ENCODE measurements at regions not wholly inside any gene's neighbourhood (a gene's known extent, or its start where the extent isn't known, plus 50 kb on each side); places are given as distances from the start of the nearest gene placed in this dataset.

DNA sequence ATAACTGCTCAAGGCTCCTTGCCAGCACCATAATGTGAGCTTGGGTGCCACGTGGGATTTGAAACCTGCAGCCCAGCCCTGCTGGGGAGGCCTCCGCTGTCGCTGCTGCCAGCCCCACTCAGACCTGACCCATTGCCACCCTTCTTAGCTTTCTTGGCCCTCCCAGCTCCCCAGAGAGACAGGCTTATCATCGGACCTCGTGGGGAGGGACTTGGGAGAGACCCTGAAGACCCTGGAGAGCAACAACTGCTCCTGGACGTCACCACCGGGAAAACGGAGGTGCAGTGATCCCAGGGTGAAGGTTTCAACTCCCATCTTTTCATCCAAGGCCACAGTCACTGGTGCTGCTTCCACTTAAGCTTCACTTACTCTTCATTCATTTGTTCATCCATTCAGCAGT is 596.1 kb downstream of the PTPRU start:
- no peak for DNase-seq
- no peaks in the 10 kb centered on the region for H3K36me3 ChIP-seq
- H3K4me3 ChIP-seq (ENCODE audit: low read depth, low read length): no peak overlapping the region
- no peaks in the 10 kb centered on the region for H3K4me1 ChIP-seq
- H3K27me3 ChIP-seq: no peaks in the 10 kb centered on the region
- TF ChIP-seq, protein P1, sequence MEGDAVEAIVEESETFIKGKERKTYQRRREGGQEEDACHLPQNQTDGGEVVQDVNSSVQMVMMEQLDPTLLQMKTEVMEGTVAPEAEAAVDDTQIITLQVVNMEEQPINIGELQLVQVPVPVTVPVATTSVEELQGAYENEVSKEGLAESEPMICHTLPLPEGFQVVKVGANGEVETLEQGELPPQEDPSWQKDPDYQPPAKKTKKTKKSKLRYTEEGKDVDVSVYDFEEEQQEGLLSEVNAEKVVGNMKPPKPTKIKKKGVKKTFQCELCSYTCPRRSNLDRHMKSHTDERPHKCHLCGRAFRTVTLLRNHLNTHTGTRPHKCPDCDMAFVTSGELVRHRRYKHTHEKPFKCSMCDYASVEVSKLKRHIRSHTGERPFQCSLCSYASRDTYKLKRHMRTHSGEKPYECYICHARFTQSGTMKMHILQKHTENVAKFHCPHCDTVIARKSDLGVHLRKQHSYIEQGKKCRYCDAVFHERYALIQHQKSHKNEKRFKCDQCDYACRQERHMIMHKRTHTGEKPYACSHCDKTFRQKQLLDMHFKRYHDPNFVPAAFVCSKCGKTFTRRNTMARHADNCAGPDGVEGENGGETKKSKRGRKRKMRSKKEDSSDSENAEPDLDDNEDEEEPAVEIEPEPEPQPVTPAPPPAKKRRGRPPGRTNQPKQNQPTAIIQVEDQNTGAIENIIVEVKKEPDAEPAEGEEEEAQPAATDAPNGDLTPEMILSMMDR (IDR thresholded peaks at IDR 0.05; ENCODE audit: low read depth, low read length): no peak
- H3K9me3 ChIP-seq: no peaks in the 10 kb centered on the region

DNA sequence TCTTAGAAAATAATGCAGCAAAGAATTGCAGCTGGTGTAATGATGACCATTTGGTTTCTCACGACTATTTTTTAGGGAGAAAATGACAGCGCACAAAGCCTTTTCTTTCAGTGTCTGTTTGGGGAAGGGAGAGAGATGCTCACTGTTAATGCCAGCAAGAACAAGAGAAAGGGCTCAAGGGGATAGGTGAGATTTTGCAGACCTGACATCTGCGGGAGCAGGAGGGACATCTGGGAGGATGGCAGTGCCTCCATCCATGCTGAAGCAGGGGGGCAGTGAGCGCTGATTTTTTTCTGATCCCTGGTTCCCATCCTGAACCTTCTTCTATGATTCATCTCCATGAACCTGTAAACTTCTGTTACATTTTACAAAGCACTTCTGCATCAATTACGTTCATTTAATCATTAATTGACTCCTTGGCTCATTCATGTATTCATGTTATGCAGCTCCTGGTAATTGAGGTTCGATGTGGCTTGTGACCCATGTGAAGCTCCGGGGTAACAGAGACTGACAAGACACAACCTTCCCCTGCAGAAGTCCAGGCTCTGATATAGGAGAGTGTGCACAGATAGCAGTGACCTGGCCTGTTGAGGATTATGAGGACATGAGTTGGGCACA is 595.3 kb downstream of the PTPRU start:
- no peaks in the 10 kb centered on the region for H3K36me3 ChIP-seq
- DNase-seq: no peak
- H3K4me1 ChIP-seq: no peaks in the 10 kb centered on the region
- H3K27me3 ChIP-seq: no peaks in the 10 kb centered on the region
- H3K9me3 ChIP-seq: no peaks in the 10 kb centered on the region
- TF ChIP-seq, protein P1 (IDR thresholded peaks at IDR 0.05; ENCODE audit: low read depth, low read length): no peak
- no peak overlapping the region for H3K4me3 ChIP-seq (ENCODE audit: low read depth, low read length)

DNA sequence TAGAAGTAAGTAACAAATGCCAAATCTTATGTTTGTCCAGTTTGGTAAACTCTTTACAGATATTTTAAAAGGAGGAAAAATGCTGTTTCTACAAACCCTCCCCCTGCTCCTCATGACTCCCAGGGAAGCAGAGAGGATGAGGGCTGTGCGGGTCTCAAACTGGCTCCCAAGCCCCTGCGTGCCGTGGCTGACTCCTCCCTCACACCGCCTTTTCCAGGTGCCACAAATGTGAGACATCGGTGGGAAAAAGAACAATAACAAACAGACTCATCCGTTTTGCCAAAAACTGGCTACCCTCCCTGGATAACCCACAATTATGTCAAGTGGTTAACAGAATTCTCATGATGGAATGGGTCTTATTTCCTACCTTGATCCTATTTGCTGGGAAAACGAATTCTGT is 594.6 kb downstream of the PTPRU start:
- TF ChIP-seq, protein P1 (IDR thresholded peaks at IDR 0.05; ENCODE audit: low read depth, low read length): no peak
- DNase-seq: no peak
- Histone ChIP-seq H3K27me3 (no peaks in the 10 kb centered on the region), H3K4me1 (no peaks in the 10 kb centered on the region), H3K9me3 (no peaks in the 10 kb centered on the region), H3K36me3 (no peaks in the 10 kb centered on the region), H3K4me3 (ENCODE audit: low read depth, low read length) (no peak overlapping the region)

DNA sequence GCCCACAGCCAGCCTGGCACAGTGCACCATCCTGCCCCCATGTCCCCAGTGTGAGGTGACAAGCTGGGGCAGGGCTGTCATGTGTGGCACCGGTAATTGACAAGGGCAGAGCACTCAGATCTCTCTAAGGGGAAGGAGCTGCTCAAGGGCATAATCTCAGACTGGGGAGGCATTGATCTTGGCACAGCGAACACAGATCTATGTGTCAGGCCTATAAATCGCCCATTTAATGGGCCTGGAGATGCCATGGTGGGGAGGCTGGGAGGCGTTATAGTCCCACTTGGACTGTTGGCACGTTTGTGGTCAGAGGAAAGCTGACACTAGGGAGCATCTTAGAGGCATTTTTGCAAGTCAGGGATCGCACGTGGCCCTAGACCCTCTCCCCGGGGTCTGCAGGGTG is 594.1 kb downstream of the PTPRU start:
- no peak overlapping the region for H3K4me3 ChIP-seq (ENCODE audit: low read depth, low read length)
- H3K27me3 ChIP-seq: no peaks in the 10 kb centered on the region
- H3K4me1 ChIP-seq: no peaks in the 10 kb centered on the region
- no peaks in the 10 kb centered on the region for H3K9me3 ChIP-seq
- TF ChIP-seq, protein P1 (IDR thresholded peaks at IDR 0.05; ENCODE audit: low read depth, low read length): no peak
- H3K36me3 ChIP-seq: no peaks in the 10 kb centered on the region
- DNase-seq: no peak

DNA sequence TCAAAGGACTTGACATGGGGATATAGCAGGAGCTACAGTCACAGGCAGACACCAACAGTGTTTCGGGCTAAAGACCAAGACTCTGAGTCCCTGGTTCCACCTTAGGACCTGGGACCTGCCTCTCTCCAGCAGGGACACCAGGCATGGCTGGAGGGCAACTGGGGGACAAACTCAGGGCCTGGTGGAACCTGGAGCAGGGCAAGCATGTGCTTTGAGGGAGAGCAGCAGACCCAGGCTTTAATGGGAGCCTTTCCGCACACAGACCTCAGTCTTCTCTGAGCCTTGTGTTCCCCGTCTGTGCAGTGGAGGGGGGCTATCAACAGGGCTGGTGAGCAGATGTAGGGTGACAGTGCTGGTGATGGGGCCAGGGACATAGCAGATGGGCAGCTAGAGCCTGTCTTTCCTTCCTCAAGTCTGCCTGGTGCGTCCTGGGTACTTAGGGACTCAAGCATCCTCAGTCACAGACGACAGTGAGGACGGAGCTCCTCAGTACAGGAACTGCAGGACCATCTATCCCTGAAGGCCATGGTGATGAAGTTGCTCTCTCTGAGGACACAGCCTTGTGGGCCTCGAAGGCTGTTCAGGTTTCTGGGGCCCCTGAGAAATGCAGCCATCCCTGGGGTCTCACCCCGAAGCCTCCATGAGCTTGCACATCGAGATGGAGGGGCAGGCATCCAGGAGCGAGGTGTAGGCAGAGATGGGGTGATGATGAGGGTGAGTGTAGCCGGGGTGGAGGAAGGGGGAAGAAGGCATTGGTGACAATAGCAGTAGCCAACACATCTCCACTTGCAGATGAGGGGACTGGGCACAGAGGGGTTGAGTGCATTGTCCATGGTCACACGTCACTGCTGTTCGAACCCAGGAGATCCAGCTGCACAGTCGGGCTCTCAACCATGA is 593.4 kb downstream of the PTPRU start:
- Histone ChIP-seq H3K36me3 (no peaks in the 10 kb centered on the region), H3K27me3 (no peaks in the 10 kb centered on the region), H3K9me3 (no peaks in the 10 kb centered on the region), H3K4me1 (no peaks in the 10 kb centered on the region), H3K4me3 (ENCODE audit: low read depth, low read length) (no peak overlapping the region)
- no peak for DNase-seq
- TF ChIP-seq, protein P1 (IDR thresholded peaks at IDR 0.05; ENCODE audit: low read depth, low read length): no peak
